Activated B cell treated with CpG ODN at 0.5 μM for 24 hours (primary cell): ENCODE measurements at regions not wholly inside any gene's neighbourhood (a gene's known extent, or its start where the extent isn't known, plus 50 kb on each side); places are given as distances from the start of the nearest gene placed in this dataset.
"Not testable (repeated sequence)": the region's sequence is repeated elsewhere in the genome, so short reads cannot be mapped to it uniquely, and the experiment has no call there.

ENCODE experiments used
- ATAC-seq: fragments of 200-7000 bp; cut with Tn5 transposase; one replicate; pipeline ENCODE4 v1.10.0; 2021; ENCODE audit warnings: low read depth, mild to moderate bottlenecking, moderate library complexity
- CTCF ChIA-PET: fragments of 350-600 bp; sonication (Branson Sonifier 250); formaldehyde crosslinking; loops from one replicate; lab custom pipeline; 2021; ENCODE audit warnings: antibody characterized with exemption; lab: Charles Lee
- POLR2A ChIA-PET: fragments of 350-600 bp; sonication (Branson Sonifier 250); formaldehyde crosslinking; loops from one replicate; lab custom pipeline; 2021; ENCODE audit warnings: antibody characterized with exemption; lab: Charles Lee
- DNase-seq: peaks from one replicate; pipeline ENCODE4 v3.0.0; 2022
- H3K27ac Mint-ChIP-seq: one replicate; pipeline ENCODE4 v1.8.0; 2020; ENCODE audit warnings: mixed read lengths
- H3K27me3 Mint-ChIP-seq: one replicate; pipeline ENCODE4 v1.8.0; 2021; ENCODE audit warnings: mixed read lengths
- H3K36me3 Mint-ChIP-seq: one replicate; pipeline ENCODE4 v1.8.0; 2021; ENCODE audit warnings: low read depth, mixed read lengths
- H3K4me1 Mint-ChIP-seq: one replicate; pipeline ENCODE4 v1.8.0; 2021; ENCODE audit warnings: mixed read lengths
- H3K4me3 Mint-ChIP-seq: one replicate; pipeline ENCODE4 v1.8.0; 2020; ENCODE audit warnings: mild to moderate bottlenecking, mixed read lengths
- H3K9me3 Mint-ChIP-seq: one replicate; pipeline ENCODE4 v1.8.0; 2020; ENCODE audit warnings: mixed read lengths
- intact Hi-C: fragments of 100-400 bp; cut with micrococcal nuclease; formaldehyde crosslinking; loops from one replicate; pipeline ENCODE4 v1.15.1; 2024
- TF ChIP-seq, protein P1 (sequence below): fragments of 200-600 bp; IDR thresholded peaks from one replicate; pipeline ENCODE4 v1.8.0; 2022; ENCODE audit warnings: antibody characterized with exemption, mild to moderate bottlenecking

DNA sequence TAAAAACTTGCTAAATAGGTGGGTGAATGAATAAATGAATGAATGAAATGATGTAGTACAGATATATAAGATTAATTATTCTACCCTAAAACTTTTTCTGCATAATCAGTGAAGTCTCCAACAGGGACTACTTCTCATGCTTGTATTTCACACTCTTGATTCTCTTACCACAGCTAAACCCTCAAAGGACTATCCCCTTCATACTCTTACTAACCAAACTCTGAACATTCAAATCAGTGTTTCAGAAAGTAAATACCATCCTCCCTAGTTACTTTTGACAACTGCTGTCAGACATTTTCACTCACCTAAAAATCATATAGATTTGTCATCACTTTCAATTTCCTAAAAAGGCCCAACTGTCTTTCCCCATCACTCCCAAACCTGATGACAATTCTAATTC, 234.3 kb upstream of the HHIP start:
- no peaks in the 10 kb centered on the region for H3K9me3 Mint-ChIP-seq
- DNase-seq (no peak), ATAC-seq (no peak)
- H3K27ac Mint-ChIP-seq, result no peak overlapping the region
- ChIA-PET CTCF (no interaction called here), POLR2A (no interaction called here)
- H3K36me3 Mint-ChIP-seq, result no peaks in the 10 kb centered on the region
- intact Hi-C loops, result no loop called here
- TF ChIP-seq, protein P1, sequence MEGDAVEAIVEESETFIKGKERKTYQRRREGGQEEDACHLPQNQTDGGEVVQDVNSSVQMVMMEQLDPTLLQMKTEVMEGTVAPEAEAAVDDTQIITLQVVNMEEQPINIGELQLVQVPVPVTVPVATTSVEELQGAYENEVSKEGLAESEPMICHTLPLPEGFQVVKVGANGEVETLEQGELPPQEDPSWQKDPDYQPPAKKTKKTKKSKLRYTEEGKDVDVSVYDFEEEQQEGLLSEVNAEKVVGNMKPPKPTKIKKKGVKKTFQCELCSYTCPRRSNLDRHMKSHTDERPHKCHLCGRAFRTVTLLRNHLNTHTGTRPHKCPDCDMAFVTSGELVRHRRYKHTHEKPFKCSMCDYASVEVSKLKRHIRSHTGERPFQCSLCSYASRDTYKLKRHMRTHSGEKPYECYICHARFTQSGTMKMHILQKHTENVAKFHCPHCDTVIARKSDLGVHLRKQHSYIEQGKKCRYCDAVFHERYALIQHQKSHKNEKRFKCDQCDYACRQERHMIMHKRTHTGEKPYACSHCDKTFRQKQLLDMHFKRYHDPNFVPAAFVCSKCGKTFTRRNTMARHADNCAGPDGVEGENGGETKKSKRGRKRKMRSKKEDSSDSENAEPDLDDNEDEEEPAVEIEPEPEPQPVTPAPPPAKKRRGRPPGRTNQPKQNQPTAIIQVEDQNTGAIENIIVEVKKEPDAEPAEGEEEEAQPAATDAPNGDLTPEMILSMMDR, result no peak
- no peaks in the 10 kb centered on the region for H3K4me1 Mint-ChIP-seq
- no peak overlapping the region for H3K4me3 Mint-ChIP-seq
- H3K27me3 Mint-ChIP-seq, result no peaks in the 10 kb centered on the region

DNA sequence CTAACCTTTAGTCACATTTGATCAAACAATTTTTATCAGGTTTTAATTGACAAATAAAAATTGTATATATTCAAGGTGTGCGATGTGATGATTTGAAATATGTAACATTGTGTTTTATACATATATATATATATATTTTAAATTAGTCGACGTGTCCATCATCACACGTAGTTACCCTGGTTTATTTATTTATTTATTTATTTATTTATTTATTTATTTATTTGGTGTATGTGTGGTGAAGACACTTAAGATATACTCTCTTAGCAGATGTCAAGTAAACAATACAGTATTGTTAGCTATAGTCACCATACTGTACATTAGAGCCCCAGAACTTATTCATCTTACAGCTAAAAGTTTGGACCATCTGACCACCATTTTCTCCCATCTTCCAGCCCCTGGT, 224.9 kb upstream of the HHIP start:
- no peaks in the 10 kb centered on the region for H3K4me1 Mint-ChIP-seq
- TF ChIP-seq, protein P1, result no peak
- ATAC-seq, result no peak
- no peak for DNase-seq
- CTCF ChIA-PET, result interaction anchor here (0.7 kb wide), 1 partner anchor 14 kb away, joined by 3 read pairs; no protein-coding TSS in a partner anchor
- H3K4me3 Mint-ChIP-seq, result no peak overlapping the region
- H3K9me3 Mint-ChIP-seq, result no peaks in the 10 kb centered on the region
- no peaks in the 10 kb centered on the region for H3K27me3 Mint-ChIP-seq
- no peak overlapping the region for H3K27ac Mint-ChIP-seq
- H3K36me3 Mint-ChIP-seq, result no peaks in the 10 kb centered on the region
- intact Hi-C loops, result no loop called here
- POLR2A ChIA-PET, result no interaction called here

DNA sequence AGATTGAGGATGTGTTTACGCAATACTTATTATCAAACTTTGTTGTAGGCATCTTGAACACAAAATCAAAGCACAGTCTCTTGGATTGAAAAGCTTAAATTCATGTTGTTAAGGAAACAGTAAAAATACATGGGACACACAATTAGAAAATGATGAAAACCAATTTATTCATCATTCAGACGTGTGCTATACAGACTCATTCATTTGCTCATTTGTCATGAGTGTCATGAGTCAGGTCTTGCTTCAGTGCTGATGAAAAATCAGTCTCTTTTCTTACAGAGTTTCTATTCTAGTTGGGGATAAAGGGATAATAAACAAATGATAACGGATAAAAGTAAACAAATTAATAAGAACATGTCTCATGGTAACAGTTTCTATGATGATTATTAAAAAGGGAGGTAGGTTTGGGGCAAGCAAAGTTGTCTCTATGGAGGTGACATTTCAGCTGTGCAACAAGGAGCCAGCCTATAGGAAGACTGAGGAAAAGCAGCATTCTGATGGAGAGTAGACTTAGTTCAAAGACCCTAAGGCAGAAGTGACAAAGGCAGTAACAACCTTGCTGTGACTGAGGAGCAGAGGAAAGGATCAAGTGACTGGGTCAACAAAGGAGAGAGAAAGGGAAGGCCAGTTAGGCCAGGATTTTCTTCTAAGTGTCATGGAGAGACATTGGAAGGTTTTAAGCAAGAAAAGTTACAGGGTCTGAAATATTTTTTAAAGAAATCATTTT, 224.0 kb upstream of the HHIP start:
- Mint-ChIP-seq H3K4me1 (no peaks in the 10 kb centered on the region), H3K36me3 (no peaks in the 10 kb centered on the region), H3K9me3 (no peaks in the 10 kb centered on the region), H3K27me3 (no peaks in the 10 kb centered on the region), H3K4me3 (no peak overlapping the region), H3K27ac (no peak overlapping the region)
- TF ChIP-seq, protein P1, result no peak
- intact Hi-C loops, result no loop called here
- DNase-seq (no peak), ATAC-seq (no peak)
- ChIA-PET POLR2A (no interaction called here), CTCF (no interaction called here)

DNA sequence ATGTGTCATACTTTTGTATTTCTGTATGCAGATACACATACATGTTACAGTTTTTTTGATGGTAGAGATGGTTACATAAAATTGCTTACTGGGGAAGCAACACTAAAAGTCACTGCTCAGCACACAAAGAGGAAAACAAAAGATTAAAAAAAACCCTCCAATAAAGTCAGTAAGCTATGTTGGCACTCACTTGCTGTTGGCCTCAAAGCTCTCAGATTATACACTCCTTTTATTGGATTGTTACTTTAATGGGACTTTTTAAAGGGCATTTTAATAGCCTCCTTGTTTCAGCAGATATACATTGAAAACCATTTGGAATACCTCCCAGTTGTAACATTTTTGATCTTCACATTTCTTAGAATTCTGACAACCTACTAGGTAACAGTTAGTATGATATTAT, 222.0 kb upstream of the HHIP start:
- Mint-ChIP-seq H3K36me3 (no peaks in the 10 kb centered on the region), H3K4me1 (no peaks in the 10 kb centered on the region), H3K27ac (no peak overlapping the region), H3K27me3 (no peaks in the 10 kb centered on the region), H3K9me3 (no peaks in the 10 kb centered on the region), H3K4me3 (no peak overlapping the region)
- ATAC-seq, result no peak
- no peak for DNase-seq
- TF ChIP-seq, protein P1, result no peak
- CTCF ChIA-PET, result no interaction called here
- intact Hi-C loops, result no loop called here
- POLR2A ChIA-PET, result no interaction called here

DNA sequence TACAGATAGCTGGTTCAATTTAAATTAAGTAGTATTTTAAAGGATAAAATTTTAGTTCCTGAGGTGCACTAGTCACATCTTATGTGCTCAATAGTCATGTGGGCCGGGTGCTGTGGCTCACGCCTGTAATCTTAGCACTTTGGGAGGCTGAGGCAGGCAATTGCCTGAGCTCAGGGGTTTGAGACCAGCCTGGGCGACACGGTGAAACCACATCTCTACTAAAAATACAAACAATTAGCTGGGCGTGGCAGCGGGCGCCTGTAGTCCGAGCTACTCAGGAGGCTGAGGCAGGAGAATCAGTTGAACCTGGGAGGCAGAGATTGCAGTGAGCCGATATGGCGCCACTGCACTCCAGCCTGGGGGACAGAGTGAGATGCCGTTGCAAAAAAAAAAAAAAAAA, 219.9 kb upstream of the HHIP start:
- POLR2A ChIA-PET, CTCF ChIA-PET, H3K27me3 Mint-ChIP-seq, H3K36me3 Mint-ChIP-seq, ATAC-seq, H3K9me3 Mint-ChIP-seq, H3K27ac Mint-ChIP-seq, DNase-seq, H3K4me1 Mint-ChIP-seq, intact Hi-C loops, H3K4me3 Mint-ChIP-seq: not testable (repeated sequence)

DNA sequence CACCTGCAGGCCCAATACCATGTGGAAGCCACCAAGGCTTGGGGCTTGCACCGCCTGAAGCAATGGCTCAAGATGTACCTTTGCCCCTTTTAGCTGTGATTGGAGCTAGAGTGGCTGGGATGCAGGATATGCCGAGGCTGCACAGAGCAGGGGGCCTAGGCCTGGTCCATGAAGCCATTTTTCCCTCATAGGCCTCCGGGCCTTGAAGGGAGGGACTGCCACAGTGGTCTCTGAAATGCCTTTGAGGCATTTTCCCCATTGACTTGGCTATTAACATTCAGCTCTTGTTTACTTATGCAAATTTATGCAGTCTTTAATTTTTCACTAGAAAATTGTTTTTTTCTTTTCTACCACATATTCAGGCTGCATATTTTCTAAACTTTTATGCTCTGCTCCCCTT, 203.2 kb upstream of the HHIP start:
- TF ChIP-seq, protein P1, result no peak
- CTCF ChIA-PET, result no interaction called here
- Mint-ChIP-seq H3K4me3 (no peak overlapping the region), H3K36me3 (no peaks in the 10 kb centered on the region), H3K9me3 (peaks cover 13% of the 10 kb centered on the region), H3K27me3 (no peaks in the 10 kb centered on the region), H3K4me1 (no peaks in the 10 kb centered on the region), H3K27ac (no peak overlapping the region)
- ATAC-seq (no peak), DNase-seq (no peak)
- intact Hi-C loops, result no loop called here
- POLR2A ChIA-PET, result no interaction called here
